HL-60/S4 treated with phorbol 12-myristate 13-acetate at 8.2 ng/mL for 4 days and 3 days (cell line): ENCODE measurements at regions not wholly inside any gene's neighbourhood (a gene's known extent, or its start where the extent isn't known, plus 50 kb on each side); places are given as distances from the start of the nearest gene placed in this dataset.

ENCODE experiments used
- in situ Hi-C: fragments of 300-500 bp; cut with MboI; formaldehyde crosslinking; loops from 2 replicates; pipeline ENCODE4 v1.15.0; 2022; ENCODE audit warnings: low sequenced_read_pairs

DNA sequence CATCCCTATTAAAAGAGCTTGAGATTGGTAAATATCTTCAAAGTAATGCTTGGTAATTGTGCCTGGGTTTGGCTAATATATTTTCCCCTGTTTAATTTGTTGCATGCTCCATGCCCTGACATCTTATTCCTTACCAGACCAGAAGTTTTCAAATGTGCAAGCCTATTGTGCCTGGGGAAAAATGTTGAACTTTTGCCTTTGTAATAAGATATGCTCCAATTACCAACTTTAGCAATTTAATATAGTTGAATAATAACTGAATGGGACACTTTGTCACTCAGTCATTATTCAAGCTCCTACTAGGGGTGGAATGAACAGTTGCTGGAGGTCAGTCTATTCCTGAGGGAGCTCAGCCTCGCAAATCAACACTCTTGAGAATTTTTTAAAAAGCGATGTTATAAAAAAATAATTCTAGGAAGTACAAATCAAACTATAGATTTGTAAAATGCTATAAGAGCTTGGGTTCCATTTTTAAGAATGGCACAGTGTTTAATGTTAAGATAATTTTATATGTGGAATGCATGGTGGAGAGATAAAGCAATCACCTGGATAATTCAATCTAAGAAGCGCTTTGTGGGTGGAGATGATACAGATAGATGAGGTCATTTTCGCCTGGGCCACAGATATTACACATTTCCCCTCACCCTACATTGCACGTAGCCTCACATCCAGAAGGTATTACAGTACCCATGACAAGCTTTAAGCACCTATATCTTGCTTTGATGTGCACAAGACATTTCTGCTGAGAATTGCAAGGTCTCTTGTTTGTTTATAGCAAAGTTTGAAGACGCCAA lies 231.8 kb downstream of the PIK3R1 start:
- in situ Hi-C loops = no loop called here

DNA sequence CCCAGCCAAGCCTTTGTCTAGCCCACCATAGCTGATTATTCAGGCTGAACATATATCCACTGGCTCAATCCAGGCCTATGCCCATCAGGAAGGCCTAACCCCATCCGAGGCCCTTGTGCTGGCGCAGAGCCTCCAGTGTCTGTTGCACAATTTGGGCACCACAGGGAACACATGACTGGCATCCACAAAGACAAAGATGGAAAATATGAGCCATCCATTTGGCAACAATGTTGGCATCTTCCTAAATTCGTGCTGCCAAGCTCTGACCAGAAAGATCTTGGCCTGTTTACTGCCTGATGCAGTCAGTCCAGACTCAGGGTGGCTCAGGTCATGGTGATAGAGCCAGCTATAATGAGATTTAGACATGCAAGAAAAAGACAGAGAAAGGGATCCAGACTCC lies 233.8 kb downstream of the PIK3R1 start:
- in situ Hi-C loops = no loop called here

DNA sequence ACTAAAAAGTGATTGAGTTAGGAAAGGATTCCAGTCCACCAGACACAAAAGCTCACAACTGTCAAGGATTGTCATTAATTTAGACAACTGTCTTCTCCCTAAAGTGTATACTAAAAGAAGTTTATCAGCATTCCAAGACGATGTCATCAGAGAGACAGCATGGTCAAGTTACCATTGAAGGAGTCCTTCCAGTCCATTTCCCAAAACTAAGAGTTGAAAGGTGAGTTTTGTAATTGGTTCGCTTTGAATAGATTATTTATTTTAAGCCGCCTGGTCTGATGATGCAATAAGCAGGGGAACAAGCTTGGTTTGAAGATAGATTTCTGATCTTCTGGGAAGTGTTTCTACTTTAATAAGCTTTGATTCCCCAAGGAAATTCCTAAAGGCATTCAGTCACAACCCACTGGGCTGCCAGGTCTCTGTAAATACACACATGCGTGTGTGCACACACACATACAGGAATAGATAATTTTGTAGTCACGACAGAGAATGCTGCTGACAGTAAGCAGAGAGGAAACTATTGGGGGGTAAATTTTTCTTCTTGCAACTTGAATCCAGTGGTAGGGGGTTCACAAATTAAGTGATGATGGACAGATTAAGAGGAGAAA lies 234.8 kb downstream of the PIK3R1 start:
- in situ Hi-C loops = loop anchor here (25.0 kb wide), 1 partner anchor 163 kb away; no protein-coding TSS in a partner anchor

DNA sequence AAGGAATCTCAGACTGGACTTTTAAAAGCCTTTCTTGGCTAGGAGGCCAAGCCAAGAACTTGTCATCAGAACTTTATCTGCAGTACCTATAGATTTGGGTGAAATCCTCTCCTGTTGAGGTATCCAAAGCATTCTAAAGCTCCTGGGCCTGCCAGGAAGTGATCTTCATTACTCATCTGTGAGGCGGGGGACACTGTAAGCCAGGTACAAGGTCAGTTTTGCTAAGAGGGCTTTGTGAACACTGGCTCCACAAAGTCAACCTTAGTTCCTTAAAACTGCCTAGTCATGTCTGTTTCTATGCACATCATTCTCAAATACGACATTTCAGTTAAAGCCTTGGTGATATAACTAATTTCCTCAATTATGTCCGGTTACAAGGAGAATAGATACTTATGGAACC lies 236.7 kb downstream of the PIK3R1 start:
- in situ Hi-C loops = loop anchor here (25.0 kb wide), 1 partner anchor 165 kb away; no protein-coding TSS in a partner anchor

DNA sequence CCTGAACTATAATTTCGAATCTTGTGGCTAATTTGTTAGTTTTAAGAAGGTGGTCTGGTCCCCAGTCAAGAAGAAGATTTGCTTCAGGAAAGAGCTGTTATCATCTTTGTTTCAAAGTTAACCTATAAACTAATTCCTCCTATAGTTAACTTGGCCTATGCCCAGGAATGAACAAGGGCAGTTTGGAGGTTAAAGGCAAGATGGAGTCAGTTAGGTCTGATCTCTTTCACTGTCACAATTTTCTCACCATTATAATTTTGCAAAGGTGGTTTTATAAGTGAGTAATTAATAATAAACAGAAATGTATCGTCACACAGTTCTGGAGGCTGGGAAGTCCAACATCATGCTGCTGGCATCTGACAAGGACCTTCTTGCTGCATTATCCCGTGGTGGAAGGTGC lies 238.6 kb downstream of the PIK3R1 start:
- in situ Hi-C loops = loop anchor here (25.0 kb wide), 1 partner anchor 167 kb away; no protein-coding TSS in a partner anchor

DNA sequence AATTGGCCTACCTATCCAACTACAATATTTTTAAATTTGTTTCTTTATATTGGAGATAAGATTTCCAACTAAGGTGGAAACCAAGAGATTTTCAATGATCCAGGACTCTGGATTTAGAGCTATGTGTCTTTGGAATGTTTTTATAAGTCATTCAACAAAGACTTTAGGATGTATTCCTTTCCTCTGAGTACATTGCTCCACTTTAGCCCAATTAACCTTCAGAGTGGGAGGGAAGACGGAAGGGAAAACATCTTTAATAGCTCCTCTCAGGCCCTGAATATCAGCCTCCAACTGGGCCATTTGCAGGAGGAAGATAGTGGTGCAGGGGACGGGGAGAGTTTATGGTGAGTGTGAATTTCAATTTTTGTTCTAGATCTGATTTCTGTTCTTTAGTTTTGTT lies 239.2 kb downstream of the PIK3R1 start:
- in situ Hi-C loops = loop anchor here (25.0 kb wide), 1 partner anchor 167 kb away; no protein-coding TSS in a partner anchor

DNA sequence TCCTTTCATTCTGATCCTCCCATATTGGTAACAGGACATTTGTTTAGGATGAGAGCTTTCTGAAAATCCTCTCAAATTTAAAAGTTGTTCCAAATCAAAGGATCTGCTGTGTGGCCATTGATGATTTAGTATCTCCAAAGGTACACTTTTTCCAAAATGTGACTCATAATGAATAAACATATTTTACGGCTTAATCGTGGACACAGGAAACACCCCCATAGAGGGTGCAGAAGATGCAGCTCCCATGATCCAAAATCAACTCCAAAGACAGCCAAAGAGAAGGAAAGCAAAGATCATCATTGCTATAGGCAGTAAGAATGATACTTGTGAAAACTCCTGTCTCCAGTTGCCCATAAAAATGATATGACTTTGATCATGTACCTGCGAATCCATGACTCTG lies 239.7 kb downstream of the PIK3R1 start:
- in situ Hi-C loops = loop anchor here (25.0 kb wide), 1 partner anchor 168 kb away; no protein-coding TSS in a partner anchor

DNA sequence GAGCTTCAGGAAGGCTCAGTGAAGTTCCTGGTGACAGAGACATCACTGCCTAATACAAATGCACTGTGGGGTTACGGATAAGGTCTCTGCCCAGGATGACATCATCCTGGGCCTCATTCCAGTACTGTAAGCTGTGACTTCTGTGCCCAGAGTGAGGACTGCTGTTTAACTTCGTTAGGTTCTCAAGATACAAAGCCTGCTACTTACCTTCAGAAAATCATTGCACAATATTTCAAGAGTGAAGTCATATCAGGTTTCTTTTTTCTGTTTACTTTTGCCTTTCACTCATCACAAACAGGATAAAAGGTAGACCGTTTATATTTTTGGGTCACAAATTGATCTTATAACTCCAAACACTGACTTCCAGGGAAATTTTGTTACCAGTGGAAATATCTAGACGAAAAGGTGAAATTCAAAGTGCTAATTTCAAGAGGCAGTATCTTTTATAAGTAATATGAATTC lies 241.2 kb downstream of the PIK3R1 start:
- in situ Hi-C loops = loop anchor here (25.0 kb wide), 1 partner anchor 169 kb away; no protein-coding TSS in a partner anchor

DNA sequence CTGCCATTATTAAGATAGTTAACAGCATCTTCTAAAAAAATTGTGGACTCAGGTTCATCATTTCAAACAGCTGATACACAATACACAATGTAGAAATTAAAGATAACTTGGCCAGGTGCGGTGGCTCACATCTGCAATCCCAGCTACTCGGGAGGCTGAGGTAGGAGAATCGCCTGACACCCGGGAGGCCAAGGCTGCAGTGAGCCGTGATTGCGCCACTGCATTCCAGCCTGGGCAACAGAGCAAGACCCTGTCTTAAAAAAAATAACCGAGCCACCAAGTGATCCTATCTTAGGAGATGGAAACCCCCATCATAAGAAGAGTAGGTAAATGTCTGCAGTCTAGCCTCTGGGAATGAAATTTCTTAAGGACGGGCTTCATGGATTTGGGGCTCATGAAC lies 241.7 kb downstream of the PIK3R1 start:
- in situ Hi-C loops = loop anchor here (25.0 kb wide), 1 partner anchor 170 kb away; no protein-coding TSS in a partner anchor

DNA sequence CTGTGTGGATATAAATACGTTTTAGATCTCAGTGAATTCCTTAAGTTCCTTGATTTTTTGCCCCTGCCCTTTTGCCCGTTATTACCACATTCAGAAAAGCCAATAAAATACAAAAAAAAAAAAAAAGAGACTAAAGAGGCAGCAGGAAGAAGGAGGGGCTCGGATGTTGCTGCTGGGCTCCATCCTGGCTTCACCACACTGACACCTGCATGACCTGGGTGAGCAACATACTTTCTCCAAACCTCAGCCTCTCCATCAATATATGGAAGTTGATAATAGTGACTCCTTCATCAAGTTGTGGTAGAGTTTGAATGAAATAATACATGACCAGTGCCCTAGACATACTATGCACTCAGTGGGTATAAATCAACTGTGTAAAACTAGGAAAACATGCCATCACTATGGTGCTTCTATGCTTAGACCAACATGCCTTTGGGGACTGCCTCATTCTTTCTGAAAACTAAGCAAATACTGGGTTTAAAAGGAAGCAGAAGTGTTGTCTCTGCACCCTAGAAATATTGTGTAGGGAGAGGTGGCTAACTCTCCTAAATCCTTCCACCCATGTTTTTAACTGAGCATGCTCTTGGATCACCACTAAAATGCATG lies 243.0 kb downstream of the PIK3R1 start:
- in situ Hi-C loops = loop anchor here (25.0 kb wide), 1 partner anchor 171 kb away; no protein-coding TSS in a partner anchor

DNA sequence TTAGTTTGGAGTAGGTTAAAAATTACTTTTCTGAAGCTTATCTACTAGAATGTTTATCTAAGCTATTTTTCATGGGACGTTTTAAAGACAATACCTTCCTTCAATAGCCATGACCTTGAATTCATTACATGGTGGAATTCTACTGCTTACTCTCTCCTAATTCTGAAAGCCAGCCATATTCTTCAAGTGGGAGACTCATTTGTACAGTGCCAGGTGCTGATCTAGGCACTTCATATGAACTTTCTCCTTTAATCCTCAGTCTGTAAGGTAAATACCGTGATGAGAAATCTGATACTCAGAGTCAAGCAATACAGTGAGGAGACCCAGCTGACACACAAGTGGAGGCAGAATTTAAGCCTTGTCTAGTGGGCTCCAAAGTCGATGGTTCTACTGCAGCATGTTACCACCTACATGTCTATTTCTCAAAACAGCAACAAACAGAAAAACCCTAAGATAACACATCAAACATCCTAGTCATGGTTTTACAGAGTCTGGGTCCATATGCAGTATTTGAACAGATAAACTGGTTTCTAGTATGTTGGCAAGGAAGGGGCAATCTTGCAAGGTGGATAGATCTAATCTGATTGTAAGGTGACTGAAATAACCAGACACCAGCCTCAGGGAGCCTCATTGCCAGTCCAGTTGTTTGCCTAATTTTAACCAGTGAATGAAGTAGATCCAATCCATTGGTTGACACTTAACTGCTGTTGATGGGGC lies 243.7 kb downstream of the PIK3R1 start:
- in situ Hi-C loops = loop anchor here (25.0 kb wide), 1 partner anchor 172 kb away; no protein-coding TSS in a partner anchor

DNA sequence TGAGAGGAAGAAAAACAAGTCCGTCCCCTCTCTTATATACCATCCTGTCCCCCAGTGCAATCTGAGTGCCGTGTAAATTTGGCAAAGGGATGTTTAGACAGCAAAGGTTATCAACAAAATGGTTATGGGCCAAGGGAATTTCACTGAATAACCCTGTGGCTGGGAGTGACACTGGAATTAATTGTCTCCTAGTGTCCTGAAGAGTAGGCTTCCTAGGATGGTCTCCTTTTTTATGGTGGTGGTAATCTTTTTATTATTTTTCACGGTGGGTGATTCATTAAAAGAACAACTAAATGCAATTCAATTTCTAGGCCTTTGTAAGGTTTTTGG lies 244.2 kb downstream of the PIK3R1 start:
- in situ Hi-C loops = loop anchor here (25.0 kb wide), 1 partner anchor 172 kb away; no protein-coding TSS in a partner anchor

DNA sequence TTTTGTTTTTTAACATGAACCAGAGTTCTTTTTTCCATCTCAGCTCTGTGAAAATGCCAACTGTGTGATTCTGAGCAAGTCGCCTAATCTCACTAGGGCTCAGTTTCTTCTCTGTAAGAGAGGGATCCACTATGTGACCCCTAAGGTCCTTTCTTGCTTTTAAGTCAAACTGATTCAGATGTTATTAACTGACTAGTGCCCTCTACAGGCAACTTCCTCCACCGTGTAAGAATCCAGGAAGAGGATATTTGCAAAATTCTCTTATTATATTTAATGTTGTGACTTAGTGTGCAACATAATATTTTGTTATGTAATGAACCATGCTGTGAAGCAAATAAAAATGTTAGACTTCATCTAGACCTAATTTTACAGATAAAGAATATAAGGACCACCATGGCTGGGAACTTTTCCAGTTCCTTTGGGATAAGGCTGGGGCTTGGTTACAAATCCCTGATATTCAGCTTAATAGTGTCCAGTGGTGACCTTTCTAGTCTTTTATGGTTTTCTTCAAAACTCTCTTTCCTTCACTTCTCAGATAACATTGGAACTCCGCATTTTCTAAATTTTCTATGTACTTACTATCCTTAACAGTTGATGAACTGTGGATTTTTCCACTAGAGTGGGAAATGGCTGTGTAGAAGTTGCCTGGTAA lies 244.7 kb downstream of the PIK3R1 start:
- in situ Hi-C loops = loop anchor here (25.0 kb wide), 1 partner anchor 173 kb away; no protein-coding TSS in a partner anchor

DNA sequence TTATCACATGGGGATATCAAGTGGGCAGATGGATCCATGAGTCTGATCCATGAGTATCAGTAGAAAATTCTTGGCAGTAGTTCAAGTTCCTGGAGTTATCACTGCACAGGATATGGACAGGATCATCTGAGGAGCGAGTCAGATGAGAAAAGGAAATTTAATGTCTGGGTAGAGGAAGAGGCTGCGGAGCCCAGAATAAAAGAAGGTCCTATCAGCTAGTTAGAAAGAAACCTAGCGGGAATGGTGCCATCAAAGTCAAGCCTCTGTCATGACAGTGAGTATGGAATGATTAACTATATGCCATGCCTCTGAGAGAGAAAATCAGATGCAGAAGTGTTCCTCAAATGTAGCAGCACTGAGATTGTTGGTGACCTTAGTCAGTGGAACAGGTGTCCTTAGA lies 248.1 kb downstream of the PIK3R1 start:
- in situ Hi-C loops = loop anchor here (25.0 kb wide), 1 partner anchor 176 kb away; no protein-coding TSS in a partner anchor

DNA sequence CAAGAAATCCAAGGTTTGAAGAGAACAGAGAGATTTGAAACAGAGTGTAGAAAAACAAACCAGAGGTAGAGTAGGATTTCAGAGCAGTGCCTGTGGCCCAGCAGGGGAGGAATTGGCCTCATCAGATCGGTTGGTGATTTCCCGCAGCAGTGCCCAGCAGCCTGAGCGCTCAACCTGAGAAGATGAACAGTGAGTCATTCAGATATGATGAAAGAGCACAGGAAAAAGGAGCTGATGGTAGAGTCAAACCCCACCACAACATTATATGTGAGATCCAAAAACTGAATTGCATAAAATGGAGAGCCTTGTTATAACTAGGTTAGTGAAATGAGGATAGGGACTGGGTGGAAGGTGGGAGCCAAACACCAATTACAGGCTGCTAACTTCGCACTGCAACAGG lies 248.9 kb downstream of the PIK3R1 start:
- in situ Hi-C loops = loop anchor here (25.0 kb wide), 1 partner anchor 177 kb away; no protein-coding TSS in a partner anchor

DNA sequence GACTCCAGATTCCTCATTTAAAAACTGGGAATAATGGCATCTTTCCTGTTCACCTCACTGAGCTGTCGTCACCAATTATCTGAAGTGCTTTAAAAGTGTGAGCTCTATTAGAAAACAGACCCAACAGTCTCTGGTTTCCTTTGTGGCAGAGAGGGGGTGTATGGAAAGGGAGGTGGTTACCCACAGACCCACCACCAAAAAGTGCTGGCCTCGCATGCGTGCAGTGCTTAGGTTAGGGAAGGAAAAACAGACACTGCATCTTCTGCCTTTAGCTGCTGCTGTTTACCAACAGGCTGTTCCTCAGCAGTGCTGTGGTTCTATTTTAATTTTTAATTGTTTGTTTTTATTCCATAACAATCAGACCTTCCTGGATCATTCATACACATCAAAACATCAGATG lies 249.6 kb downstream of the PIK3R1 start:
- in situ Hi-C loops = loop anchor here (25.0 kb wide), 1 partner anchor 178 kb away; no protein-coding TSS in a partner anchor

DNA sequence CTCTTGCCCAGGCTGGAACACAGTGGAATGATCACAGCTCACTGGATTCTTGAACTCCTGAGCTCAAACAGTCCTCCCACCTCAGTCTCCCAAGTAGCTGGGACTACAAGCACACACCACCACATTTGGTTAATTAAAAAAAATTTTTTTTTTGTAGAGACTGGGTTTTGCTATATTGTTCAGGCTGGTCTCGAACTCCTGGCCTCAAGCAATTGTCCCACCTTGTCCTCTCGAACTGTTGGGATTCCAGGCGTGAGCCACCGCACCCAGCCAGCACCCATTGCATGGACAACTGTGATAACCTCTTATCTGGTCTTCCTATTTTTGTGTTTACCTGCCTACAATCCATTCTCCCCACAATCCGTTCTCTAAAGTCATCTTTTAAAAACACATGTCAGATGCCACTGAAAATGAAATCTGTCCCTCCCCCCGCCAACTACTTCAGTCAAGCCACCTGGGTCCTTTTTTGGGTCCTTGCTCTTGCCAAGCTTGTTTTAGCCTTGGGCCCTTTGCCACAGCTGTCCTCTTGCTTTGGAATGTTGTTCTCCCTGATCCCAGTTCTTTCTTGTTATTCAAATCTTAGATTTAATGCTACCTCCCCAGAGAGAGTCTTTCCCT lies 250.5 kb downstream of the PIK3R1 start:
- in situ Hi-C loops = loop anchor here (25.0 kb wide), 1 partner anchor 179 kb away; no protein-coding TSS in a partner anchor

DNA sequence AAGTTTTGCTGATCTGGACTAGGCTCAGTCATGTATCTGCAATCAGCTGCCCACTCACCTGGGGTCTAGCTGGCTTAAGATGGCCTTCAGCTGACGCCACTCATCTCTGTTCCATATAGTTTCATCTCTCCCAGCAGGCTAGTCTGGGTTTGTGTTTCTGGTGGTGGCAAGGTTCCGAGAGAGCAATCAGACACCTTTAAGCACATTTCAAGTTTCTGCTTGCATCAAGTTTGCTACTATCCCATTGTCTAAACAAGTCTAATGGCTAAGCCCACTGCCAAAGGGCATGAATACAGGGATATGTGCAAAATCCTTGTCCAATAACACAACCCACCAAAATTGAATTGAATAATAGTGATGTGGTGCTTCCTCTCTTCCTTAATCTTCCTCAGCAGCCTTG lies 251.7 kb downstream of the PIK3R1 start:
- in situ Hi-C loops = loop anchor here (25.0 kb wide), 1 partner anchor 180 kb away; no protein-coding TSS in a partner anchor

DNA sequence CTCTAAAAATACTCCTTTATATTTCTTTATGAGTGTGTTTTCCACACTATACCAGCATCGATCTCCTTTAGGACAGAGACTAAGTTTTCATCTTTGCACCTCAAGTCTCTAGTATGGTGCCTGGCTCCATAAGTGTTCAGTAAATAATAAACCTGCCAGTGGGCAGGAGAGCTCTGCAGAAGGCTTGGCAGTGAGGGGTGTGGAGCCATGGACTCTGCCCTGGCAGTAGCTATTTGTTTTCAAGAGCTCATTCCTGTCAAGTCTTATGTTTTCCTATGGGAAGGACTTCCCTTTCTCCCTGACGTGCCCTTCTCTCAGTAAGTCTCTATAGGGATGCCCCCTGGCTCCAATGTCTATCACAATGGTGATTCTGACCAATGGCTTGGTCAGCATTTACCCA lies 252.2 kb downstream of the PIK3R1 start:
- in situ Hi-C loops = loop anchor here (25.0 kb wide), 1 partner anchor 180 kb away; no protein-coding TSS in a partner anchor
